ENCODE measurements at regions not wholly inside any gene's neighbourhood (a gene's known extent, or its start where the extent isn't known, plus 50 kb on each side); places are given as distances from the start of the nearest gene placed in this dataset.

- Histone ChIP-seq H3K9me3 (ENCODE audit: control insufficient read depth, low read length) (no peaks in the 10 kb centered on the region), H3K4me2 (ENCODE audit: low read length) (no peak overlapping the region), H3K79me2 (no peaks in the 10 kb centered on the region), H3K27me3 (ENCODE audit: control insufficient read depth, insufficient read depth, low read length) (no peaks in the 10 kb centered on the region), H3K4me3 (ENCODE audit: low read depth, low read length) (no peak overlapping the region), H2AFZ (no peak overlapping the region), H3K4me1 (no peaks in the 10 kb centered on the region), H3K9ac (no peak overlapping the region), H3K36me3 (ENCODE audit: control insufficient read depth, insufficient read depth, low read length) (no peaks in the 10 kb centered on the region), H3K27ac (no peak overlapping the region)
- TF ChIP-seq CTCF (IDR thresholded peaks at IDR 0.05): no peak
Observed at GRCh38 chr15:23853286-23853685, 166.2 kb upstream of the NDN start.

DNA sequence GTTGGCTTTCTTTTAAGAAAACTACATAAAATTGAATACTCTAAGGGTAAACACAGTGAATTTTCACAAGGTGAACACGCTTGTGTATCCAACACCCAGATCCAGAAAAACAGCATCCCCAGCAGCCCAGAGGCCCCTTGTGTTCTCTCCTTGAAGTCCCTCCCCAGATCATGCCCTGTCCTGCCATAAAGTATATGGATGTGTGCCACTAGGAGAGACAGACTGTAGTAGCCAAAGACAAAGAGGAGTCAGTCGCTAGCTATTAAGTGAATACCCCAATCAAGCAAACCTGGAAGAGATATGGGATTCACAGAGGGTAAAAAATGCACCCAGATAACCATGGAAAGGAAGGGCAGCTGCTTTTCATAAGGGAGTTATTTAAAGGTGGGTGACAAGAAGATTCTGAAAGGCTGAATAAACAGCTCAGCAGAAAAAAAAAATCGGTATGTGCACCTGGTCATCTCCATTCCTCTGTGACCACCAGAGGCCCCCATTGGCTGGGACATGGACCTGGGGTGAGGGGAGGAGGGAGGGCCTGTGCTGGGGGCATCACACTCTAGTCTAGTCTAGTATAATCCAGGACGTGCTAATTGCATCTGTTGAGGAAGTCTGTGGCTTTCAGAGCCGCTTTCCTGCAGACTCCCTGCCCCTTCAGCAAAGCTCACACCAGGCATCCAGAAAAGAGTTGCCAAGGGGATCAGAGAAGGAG lies 167.3 kb upstream of the NDN start:
- no peak overlapping the region for H2AFZ ChIP-seq
- no peaks in the 10 kb centered on the region for H3K27me3 ChIP-seq (ENCODE audit: control insufficient read depth, insufficient read depth, low read length)
- H3K4me1 ChIP-seq: no peaks in the 10 kb centered on the region
- no peaks in the 10 kb centered on the region for H3K9me3 ChIP-seq (ENCODE audit: control insufficient read depth, low read length)
- no peak overlapping the region for H3K27ac ChIP-seq
- no peak for TF ChIP-seq CTCF (IDR thresholded peaks at IDR 0.05)
- H3K4me2 ChIP-seq (ENCODE audit: low read length): no peak overlapping the region
- no peaks in the 10 kb centered on the region for H3K36me3 ChIP-seq (ENCODE audit: control insufficient read depth, insufficient read depth, low read length)
- H3K4me3 ChIP-seq (ENCODE audit: low read depth, low read length): no peak overlapping the region
- no peak overlapping the region for H3K9ac ChIP-seq
- H3K79me2 ChIP-seq: no peaks in the 10 kb centered on the region

DNA sequence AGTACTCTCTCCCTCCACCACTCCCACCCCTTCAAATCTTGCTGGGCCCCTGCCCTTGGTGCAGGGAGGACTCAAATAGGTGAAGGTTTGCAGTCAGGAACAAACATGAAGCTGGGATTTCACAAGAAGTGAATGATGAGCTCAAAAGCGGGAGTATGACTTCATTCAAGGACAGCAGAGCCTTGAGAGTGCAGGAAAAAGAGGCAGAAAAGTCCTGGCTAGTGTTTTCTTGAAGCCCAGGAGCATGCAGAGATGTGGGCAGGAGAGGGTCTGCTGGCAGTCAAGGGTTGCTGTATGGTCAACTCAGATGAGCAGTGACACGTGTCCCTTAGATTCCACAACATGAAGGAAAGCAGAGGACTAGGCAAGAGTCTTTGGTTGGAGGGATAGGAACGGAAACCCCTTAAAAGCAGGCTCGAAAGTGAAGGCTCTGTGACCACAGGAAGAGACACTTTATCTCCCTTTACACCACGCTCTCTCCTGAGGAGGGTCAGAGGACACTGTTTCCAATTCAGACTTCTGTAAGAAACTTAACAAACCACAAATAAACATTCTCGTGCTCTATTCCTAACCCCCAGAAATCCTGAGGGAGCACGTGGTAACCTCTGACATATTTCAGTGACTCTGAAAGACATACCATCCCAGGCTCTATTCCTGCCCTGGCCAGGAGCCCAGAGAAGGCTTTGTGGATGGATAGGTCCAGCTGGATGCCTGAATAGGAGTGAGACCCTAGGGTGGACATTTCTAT lies 168.0 kb upstream of the NDN start:
- Histone ChIP-seq H3K4me3 (ENCODE audit: low read depth, low read length) (no peak overlapping the region), H3K79me2 (no peaks in the 10 kb centered on the region), H3K9ac (no peak overlapping the region), H3K4me1 (no peaks in the 10 kb centered on the region), H3K36me3 (ENCODE audit: control insufficient read depth, insufficient read depth, low read length) (no peaks in the 10 kb centered on the region), H3K4me2 (ENCODE audit: low read length) (no peak overlapping the region), H3K9me3 (ENCODE audit: control insufficient read depth, low read length) (no peaks in the 10 kb centered on the region), H3K27me3 (ENCODE audit: control insufficient read depth, insufficient read depth, low read length) (no peaks in the 10 kb centered on the region), H2AFZ (no peak overlapping the region), H3K27ac (no peak overlapping the region)
- no peak for TF ChIP-seq CTCF (IDR thresholded peaks at IDR 0.05)

- H3K9ac ChIP-seq: no peak overlapping the region
- H2AFZ ChIP-seq: no peak overlapping the region
- no peaks in the 10 kb centered on the region for H3K4me1 ChIP-seq
- no peak overlapping the region for H3K27ac ChIP-seq
- H3K9me3 ChIP-seq (ENCODE audit: control insufficient read depth, low read length): no peaks in the 10 kb centered on the region
- no peak overlapping the region for H3K4me3 ChIP-seq (ENCODE audit: low read depth, low read length)
- no peak overlapping the region for H3K4me2 ChIP-seq (ENCODE audit: low read length)
- H3K36me3 ChIP-seq (ENCODE audit: control insufficient read depth, insufficient read depth, low read length): no peaks in the 10 kb centered on the region
- no peaks in the 10 kb centered on the region for H3K79me2 ChIP-seq
- H3K27me3 ChIP-seq (ENCODE audit: control insufficient read depth, insufficient read depth, low read length): no peaks in the 10 kb centered on the region
- TF ChIP-seq CTCF (IDR thresholded peaks at IDR 0.05): no peak
Observed at GRCh38 chr15:23855947-23856346, 168.8 kb upstream of the NDN start.

Data from parathyroid adenoma (tissue), 2 donors.